ENCODE measurements at regions not wholly inside any gene's neighbourhood (a gene's known extent, or its start where the extent isn't known, plus 50 kb on each side); places are given as distances from the start of the nearest gene placed in this dataset.

DNA sequence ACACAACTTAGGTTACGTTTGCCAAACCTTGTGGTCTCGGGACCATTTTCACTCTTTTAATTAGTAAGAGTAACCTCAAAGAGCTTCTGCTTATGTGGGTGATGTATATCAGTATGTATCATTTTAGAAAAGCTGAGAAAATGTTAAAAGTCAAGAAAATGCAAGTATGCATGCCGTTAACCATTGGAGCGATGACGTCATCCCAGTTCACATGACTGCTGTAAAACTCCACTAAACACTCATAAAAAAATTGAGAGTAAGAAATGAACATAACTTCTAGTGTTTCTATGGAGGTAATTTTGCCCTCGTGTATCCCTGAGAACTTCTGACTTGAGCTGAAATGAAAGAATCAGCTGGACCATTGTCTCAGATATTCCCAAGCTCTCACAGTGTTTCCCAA lies 250.0 kb upstream of the CDH4 start:
- H3K56ac ChIP-seq (replicated peaks; ENCODE audit: insufficient read length, low read depth, low read length) = no peak overlapping the region
- no peak overlapping the region for H3K9ac ChIP-seq (replicated peaks in 1 of 4; ENCODE audit: extremely low read depth in 1 of 4, low read depth in 3 of 4, low read length in 3 of 4)
- H2AFZ ChIP-seq (ENCODE audit: low read length) = no peak overlapping the region
- 96% methylated on average over 6 of the region's 6 CpGs; no CpG with 5 or more reads in 1 of the 2 experiments for WGBS, 2 experiments (ENCODE audit: extremely low coverage in 1 of 2, insufficient coverage in 1 of 2, insufficient read length in 1 of 2, insufficient replicate concordance in 2 of 2, low coverage in 1 of 2, low lambda C conversion rate in 2 of 2, missing lambda C conversion rate in 1 of 2)
- no peak overlapping the region for H2BK120ac ChIP-seq (replicated peaks; ENCODE audit: low read depth, low read length)
- no peak overlapping the region for H4K91ac ChIP-seq (replicated peaks; ENCODE audit: insufficient read length, low read length)
- no peak overlapping the region for H2BK12ac ChIP-seq (ENCODE audit: low read depth, low read length)
- no peaks in the 10 kb centered on the region for H3K36me3 ChIP-seq (ENCODE audit: control insufficient read depth in 2 of 4, insufficient read depth in 4 of 4, low read length in 3 of 4)
- no peak overlapping the region for H3K27ac ChIP-seq (ENCODE audit: low read depth, low read length)
- no peak overlapping the region for H2AK5ac ChIP-seq (ENCODE audit: low read depth, low read length)
- ChIA-PET POLR2A (ENCODE audit: partially characterized antibody) (no interaction called here), CTCF (ENCODE audit: partially characterized antibody) (interaction anchor here (1.2 to 1.5 kb wide), 2 partner anchors 14 to 16 kb away, joined by 3 read pairs; no protein-coding TSS in a partner anchor)
- DNase-seq (ENCODE audit: low read depth in 1 of 2, low spot score in 2 of 2) (no peak), FAIRE-seq (no peak)
- no peaks in the 10 kb centered on the region for H3K23me2 ChIP-seq (ENCODE audit: low read depth, low read length)
- no peaks in the 10 kb centered on the region for H3K79me2 ChIP-seq (ENCODE audit: control insufficient read depth in 1 of 2, insufficient read depth in 2 of 2, low read length in 2 of 2)
- no peaks in the 10 kb centered on the region for H3K4me1 ChIP-seq (replicated peaks in 1 of 4; ENCODE audit: control insufficient read depth in 3 of 4, insufficient read depth in 4 of 4, low read length in 3 of 4)
- no peak overlapping the region for H4K5ac ChIP-seq (ENCODE audit: insufficient read length, low read depth, low read length)
- no peak overlapping the region for H2BK20ac ChIP-seq (ENCODE audit: low read length)
- H3K79me1 ChIP-seq (ENCODE audit: low read depth, low read length) = no peaks in the 10 kb centered on the region
- no peak overlapping the region for H2BK5ac ChIP-seq (ENCODE audit: low read depth, low read length)
- H4K20me1 ChIP-seq (replicated peaks in 1 of 2; ENCODE audit: control insufficient read depth in 1 of 2, insufficient read depth in 2 of 2, low read length in 2 of 2) = no peaks in the 10 kb centered on the region
- no peak overlapping the region for H3K4me2 ChIP-seq (ENCODE audit: insufficient read depth in 1 of 2, low read depth in 2 of 2, low read length in 2 of 2)
- TF ChIP-seq NANOG (IDR thresholded peaks at IDR 0.05; ENCODE audit: insufficient read depth, low read depth, low read length, poor library complexity, severe bottlenecking) (no peak), CEBPB (IDR thresholded peaks at IDR 0.05; ENCODE audit: low read depth, low read length) (no peak), FOSL1 (IDR thresholded peaks at IDR 0.05; ENCODE audit: insufficient read depth, low read depth, low read length) (no peak), RNF2 (IDR thresholded peaks at IDR 0.05; ENCODE audit: borderline replicate concordance, low read depth, low read length, missing control alignments, poor library complexity, severe bottlenecking) (no peak), SP1 (IDR thresholded peaks at IDR 0.05; ENCODE audit: low read depth, low read length) (no peak), SAP30 (IDR thresholded peaks at IDR 0.05; ENCODE audit: insufficient read depth, insufficient replicate concordance, low read length) (no peak), EP300 (IDR thresholded peaks at IDR 0.05; ENCODE audit: borderline replicate concordance in 1 of 2, low read depth in 2 of 2, low read length in 2 of 2) (no peak), CREB1 (IDR thresholded peaks at IDR 0.05) (no peak), SIRT6 (IDR thresholded peaks at IDR 0.05; ENCODE audit: low read length) (no peak), RBBP5 (IDR thresholded peaks at IDR 0.05; ENCODE audit: borderline replicate concordance, low read depth, low read length) (no peak), BCL11A (IDR thresholded peaks at IDR 0.05; ENCODE audit: low read depth in 2 of 2, low read length in 2 of 2) (no peak)
- TF ChIP-seq, protein P1, sequence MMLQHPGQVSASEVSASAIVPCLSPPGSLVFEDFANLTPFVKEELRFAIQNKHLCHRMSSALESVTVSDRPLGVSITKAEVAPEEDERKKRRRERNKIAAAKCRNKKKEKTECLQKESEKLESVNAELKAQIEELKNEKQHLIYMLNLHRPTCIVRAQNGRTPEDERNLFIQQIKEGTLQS (IDR thresholded peaks at IDR 0.05; ENCODE audit: insufficient read depth, low read depth, low read length) = no peak
- H3K4me3 ChIP-seq (ENCODE audit: extremely low read depth in 1 of 4, insufficient read depth in 2 of 4, low read depth in 3 of 4, low read length in 4 of 4) = no peak overlapping the region
- no peak overlapping the region for H2BK15ac ChIP-seq (ENCODE audit: low read length)
- H4K8ac ChIP-seq (ENCODE audit: extremely low read depth, insufficient read depth, low read length) = no peak overlapping the region
- no peak overlapping the region for H3K18ac ChIP-seq (ENCODE audit: extremely low read depth, low read length)
- H3K4ac ChIP-seq (replicated peaks; ENCODE audit: insufficient read length, low read depth, low read length) = no peak overlapping the region
- H3K9me3 ChIP-seq (ENCODE audit: insufficient read depth in 2 of 2, low read depth in 1 of 2, low read length in 1 of 2) = no peaks in the 10 kb centered on the region
- H3K27me3 ChIP-seq (replicated peaks in 1 of 4; ENCODE audit: control insufficient read depth in 3 of 4, extremely low read depth in 1 of 4, insufficient read depth in 3 of 4, low read length in 3 of 4) = peaks cover 2 to 20% (median 12%) of the 10 kb centered on the region in 4 experiments; a peak in 5 of 7 replicates
- no peak overlapping the region for H3K23ac ChIP-seq (ENCODE audit: insufficient read length)
- H3K14ac ChIP-seq (ENCODE audit: insufficient read length) = no peak overlapping the region

All from H1 (cell line).